ENCODE measurements at regions not wholly inside any gene's neighbourhood (a gene's known extent, or its start where the extent isn't known, plus 50 kb on each side); places are given as distances from the start of the nearest gene placed in this dataset.
"Not testable (repeated sequence)": the region's sequence is repeated elsewhere in the genome, so short reads cannot be mapped to it uniquely, and the experiment has no call there.

DNA sequence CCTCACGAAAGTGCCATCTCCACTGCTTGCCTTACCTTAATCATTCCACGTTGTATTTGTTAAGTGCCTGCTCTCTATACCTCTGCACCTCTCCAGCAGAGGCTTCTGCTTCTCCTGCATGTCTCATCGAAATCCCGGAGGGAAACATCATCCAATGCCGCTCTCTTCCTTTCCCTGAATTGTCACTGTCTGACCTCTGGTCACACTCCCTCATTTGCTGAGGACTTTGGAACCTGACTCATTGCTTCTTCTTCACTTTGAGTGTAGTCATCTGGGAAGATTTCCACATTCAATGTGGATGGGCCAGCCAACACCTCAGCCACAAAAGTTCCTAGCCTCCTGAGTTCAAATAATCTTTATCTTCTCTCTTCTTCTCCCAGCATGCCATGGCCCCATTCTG is 78.9 kb upstream of the BEND6 start:
- TF ChIP-seq, protein P1, sequence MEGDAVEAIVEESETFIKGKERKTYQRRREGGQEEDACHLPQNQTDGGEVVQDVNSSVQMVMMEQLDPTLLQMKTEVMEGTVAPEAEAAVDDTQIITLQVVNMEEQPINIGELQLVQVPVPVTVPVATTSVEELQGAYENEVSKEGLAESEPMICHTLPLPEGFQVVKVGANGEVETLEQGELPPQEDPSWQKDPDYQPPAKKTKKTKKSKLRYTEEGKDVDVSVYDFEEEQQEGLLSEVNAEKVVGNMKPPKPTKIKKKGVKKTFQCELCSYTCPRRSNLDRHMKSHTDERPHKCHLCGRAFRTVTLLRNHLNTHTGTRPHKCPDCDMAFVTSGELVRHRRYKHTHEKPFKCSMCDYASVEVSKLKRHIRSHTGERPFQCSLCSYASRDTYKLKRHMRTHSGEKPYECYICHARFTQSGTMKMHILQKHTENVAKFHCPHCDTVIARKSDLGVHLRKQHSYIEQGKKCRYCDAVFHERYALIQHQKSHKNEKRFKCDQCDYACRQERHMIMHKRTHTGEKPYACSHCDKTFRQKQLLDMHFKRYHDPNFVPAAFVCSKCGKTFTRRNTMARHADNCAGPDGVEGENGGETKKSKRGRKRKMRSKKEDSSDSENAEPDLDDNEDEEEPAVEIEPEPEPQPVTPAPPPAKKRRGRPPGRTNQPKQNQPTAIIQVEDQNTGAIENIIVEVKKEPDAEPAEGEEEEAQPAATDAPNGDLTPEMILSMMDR (IDR thresholded peaks at IDR 0.05; ENCODE audit: low read depth, low read length), result no peak

DNA sequence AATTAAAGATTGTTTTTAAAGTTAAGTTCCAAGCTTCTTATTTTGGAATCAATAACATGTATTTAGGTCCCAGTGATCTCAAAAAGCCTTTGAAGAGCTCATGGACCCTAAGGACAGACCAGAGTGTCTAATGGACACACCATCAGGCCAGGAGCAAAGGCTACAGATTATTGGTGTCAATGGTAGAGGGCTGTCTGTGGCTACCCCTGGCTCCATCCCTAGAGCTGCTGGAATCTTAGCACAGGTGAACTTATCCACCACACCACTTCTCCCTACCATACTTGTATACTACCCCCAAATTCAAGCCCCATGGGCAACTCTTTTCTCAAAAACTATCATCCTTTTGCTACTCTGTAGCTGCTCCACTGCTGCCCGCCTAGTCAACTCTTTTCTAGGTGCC is 79.4 kb upstream of the BEND6 start:
- H3K4me3 ChIP-seq (replicated peaks in 1 of 2; ENCODE audit: low read depth in 2 of 2, low read length in 2 of 2), result no peak overlapping the region
- TF ChIP-seq, protein P1 (IDR thresholded peaks at IDR 0.05; ENCODE audit: low read depth, low read length), result no peak
- DNase-seq (ENCODE audit: low read depth in 2 of 2), result no peak

More for the DNA sequence above, 78.9 kb upstream of the BEND6 start:
- no peak overlapping the region for H3K4me3 ChIP-seq (replicated peaks in 1 of 2; ENCODE audit: low read depth in 2 of 2, low read length in 2 of 2)
- peak in 1 of 2 donors; percentile 47 for DNase-seq (ENCODE audit: low read depth in 2 of 2)

DNA sequence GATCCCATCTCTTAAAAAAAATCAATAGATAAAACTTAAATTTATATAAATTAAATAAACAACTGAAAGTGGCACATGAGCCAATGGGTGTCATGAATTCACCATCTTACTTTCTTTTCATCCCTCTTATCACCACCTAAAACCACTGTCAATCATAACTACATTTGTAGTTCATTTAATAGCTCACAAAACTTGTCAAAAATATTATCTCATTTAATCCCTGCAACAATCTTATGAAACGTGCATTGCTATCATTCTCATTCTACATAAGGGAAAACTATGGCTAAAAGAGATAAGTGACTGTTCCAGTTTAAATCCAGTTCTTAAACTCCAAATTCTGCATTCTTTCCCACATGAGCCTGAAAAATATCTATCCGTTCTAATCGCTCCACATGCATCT is 80.6 kb upstream of the BEND6 start:
- TF ChIP-seq, protein P1 (IDR thresholded peaks at IDR 0.05; ENCODE audit: low read depth, low read length), result no peak
- no peak for DNase-seq (ENCODE audit: low read depth in 2 of 2)
- H3K4me3 ChIP-seq (replicated peaks in 1 of 2; ENCODE audit: low read depth in 2 of 2, low read length in 2 of 2), result no peak overlapping the region

DNA sequence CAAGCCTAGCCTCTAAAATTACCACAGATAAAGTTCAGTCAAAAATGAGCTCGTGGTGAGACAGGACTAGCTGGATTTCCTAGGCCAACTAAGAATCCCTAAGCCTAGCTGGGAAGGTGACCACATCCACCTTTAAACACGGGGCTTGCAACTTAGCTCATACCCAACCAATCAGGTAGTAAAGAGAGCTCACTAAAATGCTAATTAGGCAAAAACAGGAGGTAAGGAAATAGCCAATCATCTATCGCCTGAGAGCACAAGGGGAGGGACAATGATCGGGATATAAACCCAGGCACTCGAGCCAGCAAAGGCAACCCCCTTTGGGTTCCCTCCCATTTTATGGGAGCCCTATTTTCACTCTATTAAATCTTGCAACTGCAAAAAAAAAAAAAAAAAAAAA is 84.9 kb upstream of the BEND6 start:
- not testable (repeated sequence) for H3K4me3 ChIP-seq (replicated peaks in 1 of 2; ENCODE audit: low read depth in 2 of 2, low read length in 2 of 2); DNase-seq (ENCODE audit: low read depth in 2 of 2)

DNA sequence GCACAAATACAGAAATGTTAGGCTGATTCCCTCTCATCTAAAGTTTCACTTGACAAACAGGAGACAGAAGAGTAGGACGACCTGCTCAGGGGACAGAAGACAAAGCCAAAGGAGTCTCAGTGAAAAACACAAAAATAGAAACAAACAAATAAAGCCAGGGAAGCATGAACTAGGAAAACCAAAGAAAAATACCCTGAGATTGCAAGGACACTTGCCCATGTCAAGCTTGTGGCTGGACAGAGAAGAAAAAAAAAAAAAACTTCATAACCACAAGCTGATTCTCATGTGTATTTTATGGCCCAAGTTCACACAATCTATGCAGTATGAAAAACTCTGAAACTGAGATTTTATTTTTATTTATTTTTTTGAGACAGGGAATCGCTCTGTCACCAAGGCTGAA is 85.6 kb upstream of the BEND6 start:
- H3K4me3 ChIP-seq (replicated peaks in 1 of 2; ENCODE audit: low read depth in 2 of 2, low read length in 2 of 2), result no peak overlapping the region
- DNase-seq (ENCODE audit: low read depth in 2 of 2), result peak in 1 of 2 donors; percentile 43
- TF ChIP-seq, protein P1 (IDR thresholded peaks at IDR 0.05; ENCODE audit: low read depth, low read length), result no peak

DNA sequence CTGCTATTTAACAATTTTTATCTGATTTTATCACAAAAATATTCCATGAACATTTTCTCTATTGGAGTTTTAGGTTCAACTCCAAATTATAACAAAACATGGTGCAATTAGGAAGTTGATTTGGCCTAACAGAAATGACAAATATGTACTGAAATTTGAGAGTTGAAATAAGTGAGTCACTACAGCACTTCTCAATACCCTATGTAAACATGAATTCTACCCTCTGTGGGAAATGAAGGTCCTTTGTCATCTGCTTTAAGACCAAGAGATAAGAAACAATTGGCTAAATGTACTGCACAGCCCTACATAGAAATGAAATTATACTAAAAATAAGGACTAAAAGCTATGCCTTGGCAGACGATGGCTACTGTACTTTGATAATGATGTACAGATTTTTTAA is 86.2 kb upstream of the BEND6 start:
- DNase-seq (ENCODE audit: low read depth in 2 of 2), result peak; percentile 78 to 94
- TF ChIP-seq, protein P1 (IDR thresholded peaks at IDR 0.05; ENCODE audit: low read depth, low read length), result no peak
- no peak overlapping the region for H3K4me3 ChIP-seq (replicated peaks in 1 of 2; ENCODE audit: low read depth in 2 of 2, low read length in 2 of 2)

DNA sequence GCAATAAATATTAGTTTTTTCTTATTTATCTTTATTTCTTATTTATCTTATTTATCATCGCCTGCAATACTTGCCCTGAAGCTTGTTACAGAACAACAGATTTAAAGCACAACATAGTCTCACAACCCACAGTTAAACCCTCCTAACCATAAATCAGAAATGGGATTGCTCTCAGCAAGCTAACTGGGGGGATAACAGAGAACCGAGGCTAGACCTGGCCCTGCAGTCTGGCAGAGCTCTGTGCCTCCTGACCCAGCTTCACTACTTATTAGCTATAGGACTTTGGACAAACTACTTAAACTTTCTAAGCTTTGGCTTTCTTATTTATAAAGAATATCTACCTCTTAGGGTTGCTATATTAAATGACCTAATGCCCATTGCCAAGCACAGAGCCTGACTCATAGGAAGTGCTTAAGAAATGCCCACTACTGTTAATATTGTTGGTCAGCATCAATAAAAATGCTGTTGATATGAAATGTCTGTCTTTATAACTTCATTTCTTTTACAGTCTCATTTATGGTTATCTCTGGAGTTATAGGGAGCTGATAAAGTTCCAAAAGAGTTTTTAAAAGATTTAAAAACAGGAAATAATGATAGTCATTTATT is 87.9 kb upstream of the BEND6 start:
- TF ChIP-seq, protein P1 (IDR thresholded peaks at IDR 0.05; ENCODE audit: low read depth, low read length), result no peak
- H3K4me3 ChIP-seq (replicated peaks in 1 of 2; ENCODE audit: low read depth in 2 of 2, low read length in 2 of 2), result no peak overlapping the region
- DNase-seq (ENCODE audit: low read depth in 2 of 2), result peak; percentile 45 to 79
